HCT116 (cell line): ENCODE measurements at regions not wholly inside any gene's neighbourhood (a gene's known extent, or its start where the extent isn't known, plus 50 kb on each side); places are given as distances from the start of the nearest gene placed in this dataset.

Experiments
- ATAC-seq: fragments of 200-7000 bp; cut with Tn5 transposase; 2 replicates; pipeline ENCODE4 v1.9.1; 2020; ENCODE audit warnings: mild to moderate bottlenecking, moderate library complexity
- BruUV-seq: library from RNA; stranded (reverse); fragments of 400-500 nt; replicated peaks from 2 replicates; lab custom pipeline; 2021; lab: Mats Ljungman, UMichigan
- CTCF ChIA-PET: fragments of 300-600 bp; sonication (Branson Sonifier 250); formaldehyde crosslinking; loops from one replicate; lab custom pipeline; 2021; ENCODE audit warnings: antibody characterized with exemption; lab: Charles Lee
- POLR2A ChIA-PET: fragments of 300-600, 350-600 bp; sonication (Branson Sonifier 250); formaldehyde crosslinking; loops from one replicate; lab custom pipeline; 2021; ENCODE audit warnings: antibody characterized with exemption; lab: Charles Lee
- RAD21 ChIA-PET, 2 experiments: fragments of 300-600 bp; sonication (Branson Sonifier 250); formaldehyde crosslinking; loops; one replicate each; lab custom pipeline; 2023; ENCODE audit warnings: low total read pairs in 2 of 2; ENCODE audit not compliant: uncharacterized antibody in 2 of 2, unreplicated experiment in 2 of 2, low non-redundant PET in 1 of 2; lab: Charles Lee
- DNase-seq: peaks from one replicate; pipeline ENCODE4 v3.0.0-alpha.2; 2010; ENCODE audit warnings: low read depth, low spot score
- H2AFZ ChIP-seq: fragments of 200-600 bp; shearing (Covaris generic), sonication (generic); 2 replicates; pipeline ENCODE4 v1.6.1; 2017; ENCODE audit warnings: low read depth, mixed run types, mixed read lengths, antibody characterized with exemption, low read length; ENCODE audit not compliant: poor library complexity, severe bottlenecking
- H3K27ac ChIP-seq: 2 replicates; pipeline ENCODE4 v1.5.1; 2012; ENCODE audit warnings: low read depth, low read length
- H3K27me3 ChIP-seq: fragments of 200-600 bp; sonication (generic); 2 replicates; pipeline ENCODE4 v1.6.1; 2016; ENCODE audit warnings: mixed run types, low read length, mixed read lengths; ENCODE audit not compliant: insufficient read depth
- H3K36me3 ChIP-seq, 2 experiments: fragments of 200-500 bp in 1 of 2; fragments of 200-600 bp in 1 of 2; sonication (Bioruptor generic) in 1 of 2; sonication (generic) in 1 of 2; 2 replicates each; pipeline versions ENCODE4 v1.5.1 to v1.6.1; 2014 to 2016; ENCODE audit warnings: low read length in 2 of 2, inconsistent platforms in 1 of 2, mixed read lengths in 1 of 2, mixed run types in 1 of 2; ENCODE audit not compliant: insufficient read depth in 2 of 2, control insufficient read depth in 1 of 2
- H3K4me1 ChIP-seq, 2 experiments: fragments of 200-600 bp in 1 of 2; sonication (generic) in 1 of 2; 2 replicates each; pipeline versions ENCODE4 v1.5.1 to v1.6.1; 2012 to 2017; ENCODE audit warnings: low read length in 2 of 2, inconsistent platforms in 1 of 2, mild to moderate bottlenecking in 1 of 2, mixed read lengths in 1 of 2, mixed run types in 1 of 2, moderate library complexity in 1 of 2; ENCODE audit not compliant: insufficient read depth in 2 of 2, control insufficient read depth in 1 of 2
- H3K4me2 ChIP-seq: fragments of 200-600 bp; sonication (generic); 2 replicates; pipeline ENCODE4 v1.6.1; 2017; ENCODE audit warnings: mixed run types, low read length, mixed read lengths
- H3K4me3 ChIP-seq, 2 experiments: fragments of 200-600 bp in 1 of 2; sonication (generic) in 1 of 2; replicated peaks in 1 of 2; 2 replicates each; pipeline ENCODE4 v1.5.1; 2011 to 2016; ENCODE audit warnings: low read length in 2 of 2, control low read depth in 1 of 2, low read depth in 1 of 2, mild to moderate bottlenecking in 1 of 2, mixed read lengths in 1 of 2, mixed run types in 1 of 2
- H3K79me2 ChIP-seq: fragments of 200-600 bp; sonication (generic); 2 replicates; pipeline ENCODE4 v1.6.1; 2017; ENCODE audit warnings: mild to moderate bottlenecking, mixed run types, low read length, moderate library complexity, mixed read lengths; ENCODE audit not compliant: insufficient read depth
- H3K9ac ChIP-seq: fragments of 200-600 bp; sonication (generic); 2 replicates; pipeline ENCODE4 v1.6.1; 2016; ENCODE audit warnings: low read length, mixed read lengths
- H3K9me2 ChIP-seq: fragments of 200-600 bp; sonication (generic), shearing (Covaris generic); 2 replicates; pipeline ENCODE4 v1.6.1; 2017; ENCODE audit warnings: mixed run types, mild to moderate bottlenecking, moderate library complexity; ENCODE audit not compliant: insufficient read depth
- H3K9me3 ChIP-seq, 2 experiments: fragments of 200-500 bp in 1 of 2; fragments of 200-600 bp in 1 of 2; sonication (Bioruptor generic) in 1 of 2; sonication (generic) in 1 of 2; 2 replicates each; pipeline ENCODE4 v1.6.1; 2014 to 2017; ENCODE audit warnings: low read length in 2 of 2, mixed read lengths in 2 of 2, inconsistent platforms in 1 of 2, low read depth in 1 of 2, mild to moderate bottlenecking in 1 of 2, mixed run types in 1 of 2, moderate library complexity in 1 of 2; ENCODE audit not compliant: control insufficient read depth in 1 of 2, insufficient read depth in 1 of 2
- H4K20me1 ChIP-seq: fragments of 200-600 bp; sonication (generic), shearing (Covaris generic); 2 replicates; pipeline ENCODE4 v1.6.1; 2017; ENCODE audit warnings: mixed run types, mild to moderate bottlenecking, moderate library complexity; ENCODE audit not compliant: insufficient read depth
- CBX3 ChIP-seq: IDR thresholded peaks from 2 replicates; pipeline ENCODE4 v1.6.1; 2012; ENCODE audit warnings: low read depth
- EGR1 ChIP-seq: IDR thresholded peaks from 2 replicates; pipeline ENCODE4 v1.6.1; 2012; ENCODE audit warnings: low read depth
- ELF1 ChIP-seq: IDR thresholded peaks from 2 replicates; pipeline ENCODE4 v1.6.1; 2012; ENCODE audit warnings: low read depth, borderline replicate concordance
- FOSL1 ChIP-seq: IDR thresholded peaks from 2 replicates; pipeline ENCODE4 v1.6.1; 2012; ENCODE audit warnings: low read depth
- JUND ChIP-seq: IDR thresholded peaks from 2 replicates; pipeline ENCODE4 v1.6.1; 2012
- RAD21 ChIP-seq: IDR thresholded peaks from 2 replicates; pipeline ENCODE4 v1.6.1; 2012; ENCODE audit warnings: low read depth, mild to moderate bottlenecking
- SIN3A ChIP-seq: IDR thresholded peaks from 2 replicates; pipeline ENCODE4 v1.6.1; 2012; ENCODE audit warnings: low read depth
- SP1 ChIP-seq: IDR thresholded peaks from 2 replicates; pipeline ENCODE4 v1.6.1; 2012; ENCODE audit warnings: low read depth
- SRF ChIP-seq: IDR thresholded peaks from 2 replicates; pipeline ENCODE4 v1.6.1; 2012; ENCODE audit warnings: low read depth
- TCF7L2 ChIP-seq: IDR thresholded peaks from 2 replicates; pipeline ENCODE4 v1.7.0; 2011; ENCODE audit warnings: borderline replicate concordance, inconsistent platforms; ENCODE audit not compliant: insufficient read depth, insufficient read length; ENCODE audit errors: extremely low read depth
- YY1 ChIP-seq: IDR thresholded peaks from 2 replicates; pipeline ENCODE4 v1.6.1; 2011; ENCODE audit warnings: low read length, low read depth, moderate library complexity, mild to moderate bottlenecking; ENCODE audit not compliant: insufficient replicate concordance; ENCODE audit errors: extremely low read depth
- ZFX ChIP-seq: fragments of 450-650 bp; IDR thresholded peaks from 2 replicates; pipeline ENCODE4 v1.6.1; 2017
- intact Hi-C: fragments of 100-400 bp; cut with micrococcal nuclease; formaldehyde crosslinking; loops from 2 replicates; pipeline ENCODE4 v1.10.0; 2022
- TF ChIP-seq, protein P1 (sequence below), 3 experiments: fragments of 200-600 bp in 1 of 3; sonication (generic) in 1 of 3; IDR thresholded peaks in 2 of 3; conservative IDR thresholded peaks in 1 of 3; 2 replicates each; pipeline ENCODE4 v1.5.1; 2012 to 2017; ENCODE audit warnings: low read depth in 2 of 3, low read length in 2 of 3, antibody characterized with exemption in 1 of 3, borderline replicate concordance in 1 of 3, control low read depth in 1 of 3, mild to moderate bottlenecking in 1 of 3, mixed read lengths in 1 of 3, mixed run types in 1 of 3, moderate library complexity in 1 of 3; ENCODE audit not compliant: insufficient read depth in 1 of 3
- TF ChIP-seq, protein P2 (sequence below): IDR thresholded peaks from 2 replicates; pipeline ENCODE4 v1.6.1; 2012
- TF ChIP-seq, protein P3 (sequence below): IDR thresholded peaks from 2 replicates; pipeline ENCODE4 v1.6.1; 2012; ENCODE audit warnings: low read depth

DNA sequence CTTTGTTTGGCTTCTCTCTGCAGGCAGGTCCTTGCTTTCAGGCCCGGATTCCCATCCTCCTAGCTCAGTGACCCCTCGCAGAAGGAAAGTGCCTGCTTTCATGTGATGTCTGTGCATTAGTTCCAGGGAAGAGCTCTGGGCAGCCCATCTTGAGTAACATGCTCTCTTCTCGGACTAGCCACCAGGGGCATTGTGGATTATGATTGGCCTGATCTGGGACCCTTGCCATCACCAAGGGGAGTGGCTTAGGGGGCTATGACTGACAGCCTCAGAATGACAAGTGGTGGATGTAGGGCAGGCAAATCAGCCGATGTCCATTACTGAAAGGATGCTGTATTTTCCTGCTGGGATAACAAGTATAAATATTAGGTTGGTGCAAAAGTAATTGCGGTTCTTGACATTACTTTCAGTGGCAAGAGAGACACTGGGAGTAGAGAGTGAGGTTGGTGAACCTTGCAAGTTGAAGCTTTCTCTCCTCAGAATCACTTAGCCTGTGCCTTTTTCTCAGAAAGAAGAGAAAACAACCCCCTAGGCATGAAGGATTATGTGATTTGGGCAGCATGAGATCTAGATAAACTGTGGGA, 71.5 kb upstream of the MPHOSPH6 start:
- TF ChIP-seq, protein P1, sequence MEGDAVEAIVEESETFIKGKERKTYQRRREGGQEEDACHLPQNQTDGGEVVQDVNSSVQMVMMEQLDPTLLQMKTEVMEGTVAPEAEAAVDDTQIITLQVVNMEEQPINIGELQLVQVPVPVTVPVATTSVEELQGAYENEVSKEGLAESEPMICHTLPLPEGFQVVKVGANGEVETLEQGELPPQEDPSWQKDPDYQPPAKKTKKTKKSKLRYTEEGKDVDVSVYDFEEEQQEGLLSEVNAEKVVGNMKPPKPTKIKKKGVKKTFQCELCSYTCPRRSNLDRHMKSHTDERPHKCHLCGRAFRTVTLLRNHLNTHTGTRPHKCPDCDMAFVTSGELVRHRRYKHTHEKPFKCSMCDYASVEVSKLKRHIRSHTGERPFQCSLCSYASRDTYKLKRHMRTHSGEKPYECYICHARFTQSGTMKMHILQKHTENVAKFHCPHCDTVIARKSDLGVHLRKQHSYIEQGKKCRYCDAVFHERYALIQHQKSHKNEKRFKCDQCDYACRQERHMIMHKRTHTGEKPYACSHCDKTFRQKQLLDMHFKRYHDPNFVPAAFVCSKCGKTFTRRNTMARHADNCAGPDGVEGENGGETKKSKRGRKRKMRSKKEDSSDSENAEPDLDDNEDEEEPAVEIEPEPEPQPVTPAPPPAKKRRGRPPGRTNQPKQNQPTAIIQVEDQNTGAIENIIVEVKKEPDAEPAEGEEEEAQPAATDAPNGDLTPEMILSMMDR (IDR thresholded peaks at IDR 0.05 in 2 of 3, conservative IDR thresholded peaks at IDR 0.05 in 1 of 3; ENCODE audit: borderline replicate concordance in 1 of 3, insufficient read depth in 1 of 3, low read depth in 2 of 3, low read length in 2 of 3), result peak in 2 of 3 experiments; percentile 24 to 39; a peak in 3 of 6 replicates
- TF ChIP-seq, protein P2, sequence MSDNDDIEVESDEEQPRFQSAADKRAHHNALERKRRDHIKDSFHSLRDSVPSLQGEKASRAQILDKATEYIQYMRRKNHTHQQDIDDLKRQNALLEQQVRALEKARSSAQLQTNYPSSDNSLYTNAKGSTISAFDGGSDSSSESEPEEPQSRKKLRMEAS, result no peak
- intact Hi-C loops, result no loop called here

DNA sequence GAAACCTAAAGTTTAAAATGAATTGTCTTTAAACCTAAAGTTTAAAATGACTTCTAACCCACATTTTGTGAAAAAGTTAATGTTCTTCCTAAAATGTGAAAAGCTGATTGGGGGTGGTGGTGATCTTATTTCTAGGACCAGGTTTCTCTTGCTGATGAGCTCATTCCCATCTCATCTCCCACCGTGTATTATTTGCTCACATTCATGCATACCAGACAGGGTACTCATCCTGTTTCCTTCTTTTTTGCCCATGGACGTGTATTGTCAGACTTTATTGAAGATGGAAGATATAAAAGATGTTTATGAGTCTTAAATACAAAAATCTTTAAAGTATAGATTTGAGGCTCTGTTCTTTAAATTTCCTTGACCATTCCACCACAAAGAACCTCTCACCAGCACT, 70.1 kb upstream of the MPHOSPH6 start:
- intact Hi-C loops, result no loop called here
- ChIA-PET POLR2A (no interaction called here), RAD21 (no interaction called here), CTCF (interaction anchor here (1.0 to 1.6 kb wide), 3 partner anchors 10 to 180 kb away, joined by 4 to 6 read pairs (median 5); no protein-coding TSS in a partner anchor)
- no peak for DNase-seq
- Histone ChIP-seq H3K79me2 (no peaks in the 10 kb centered on the region), H3K4me3 (no peak overlapping the region), H3K4me2 (no peak overlapping the region), H3K4me1 (no peaks in the 10 kb centered on the region), H2AFZ (no peak overlapping the region), H3K9ac (no peak overlapping the region), H3K27me3 (peaks cover 24% of the 10 kb centered on the region), H4K20me1 (no peaks in the 10 kb centered on the region), H3K9me3 (no peaks in the 10 kb centered on the region), H3K27ac (no peak overlapping the region), H3K9me2 (no peaks in the 10 kb centered on the region), H3K36me3 (no peaks in the 10 kb centered on the region)
- BruUV-seq, result no TSS peak
- no peak for ATAC-seq
- no peak for TF ChIP-seq SRF
- TF ChIP-seq YY1, result no peak
- TF ChIP-seq FOSL1, result no peak
- no peak for TF ChIP-seq TCF7L2
- TF ChIP-seq EGR1, result no peak
- TF ChIP-seq RAD21, result no peak
- no peak for TF ChIP-seq SIN3A
- TF ChIP-seq, protein P2, result no peak
- no peak for TF ChIP-seq SP1
- no peak for TF ChIP-seq JUND
- TF ChIP-seq CBX3, result no peak
- TF ChIP-seq, protein P3, sequence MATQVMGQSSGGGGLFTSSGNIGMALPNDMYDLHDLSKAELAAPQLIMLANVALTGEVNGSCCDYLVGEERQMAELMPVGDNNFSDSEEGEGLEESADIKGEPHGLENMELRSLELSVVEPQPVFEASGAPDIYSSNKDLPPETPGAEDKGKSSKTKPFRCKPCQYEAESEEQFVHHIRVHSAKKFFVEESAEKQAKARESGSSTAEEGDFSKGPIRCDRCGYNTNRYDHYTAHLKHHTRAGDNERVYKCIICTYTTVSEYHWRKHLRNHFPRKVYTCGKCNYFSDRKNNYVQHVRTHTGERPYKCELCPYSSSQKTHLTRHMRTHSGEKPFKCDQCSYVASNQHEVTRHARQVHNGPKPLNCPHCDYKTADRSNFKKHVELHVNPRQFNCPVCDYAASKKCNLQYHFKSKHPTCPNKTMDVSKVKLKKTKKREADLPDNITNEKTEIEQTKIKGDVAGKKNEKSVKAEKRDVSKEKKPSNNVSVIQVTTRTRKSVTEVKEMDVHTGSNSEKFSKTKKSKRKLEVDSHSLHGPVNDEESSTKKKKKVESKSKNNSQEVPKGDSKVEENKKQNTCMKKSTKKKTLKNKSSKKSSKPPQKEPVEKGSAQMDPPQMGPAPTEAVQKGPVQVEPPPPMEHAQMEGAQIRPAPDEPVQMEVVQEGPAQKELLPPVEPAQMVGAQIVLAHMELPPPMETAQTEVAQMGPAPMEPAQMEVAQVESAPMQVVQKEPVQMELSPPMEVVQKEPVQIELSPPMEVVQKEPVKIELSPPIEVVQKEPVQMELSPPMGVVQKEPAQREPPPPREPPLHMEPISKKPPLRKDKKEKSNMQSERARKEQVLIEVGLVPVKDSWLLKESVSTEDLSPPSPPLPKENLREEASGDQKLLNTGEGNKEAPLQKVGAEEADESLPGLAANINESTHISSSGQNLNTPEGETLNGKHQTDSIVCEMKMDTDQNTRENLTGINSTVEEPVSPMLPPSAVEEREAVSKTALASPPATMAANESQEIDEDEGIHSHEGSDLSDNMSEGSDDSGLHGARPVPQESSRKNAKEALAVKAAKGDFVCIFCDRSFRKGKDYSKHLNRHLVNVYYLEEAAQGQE, result no peak
- TF ChIP-seq ZFX, result no peak
- TF ChIP-seq ELF1, result no peak

More for the DNA sequence above, 71.5 kb upstream of the MPHOSPH6 start:
- Histone ChIP-seq H3K36me3 (no peaks in the 10 kb centered on the region), H3K9me2 (no peaks in the 10 kb centered on the region), H3K4me2 (no peak overlapping the region), H4K20me1 (no peaks in the 10 kb centered on the region), H3K4me3 (no peak overlapping the region), H3K79me2 (no peaks in the 10 kb centered on the region), H3K27ac (no peak overlapping the region), H2AFZ (no peak overlapping the region), H3K9me3 (no peaks in the 10 kb centered on the region), H3K4me1 (no peaks in the 10 kb centered on the region), H3K9ac (no peak overlapping the region), H3K27me3 (peaks cover 22% of the 10 kb centered on the region)
- DNase-seq (no peak), ATAC-seq (peak; percentile 78)
- no TSS peak for BruUV-seq
- CTCF ChIA-PET, result interaction anchor here (1.0 to 1.6 kb wide), 3 partner anchors 11 to 22 kb away, joined by 3 to 6 read pairs (median 4); no protein-coding TSS in a partner anchor
- RAD21 ChIA-PET, result no interaction called here
- POLR2A ChIA-PET, result no interaction called here
